Astrocyte of the spinal cord (primary cell): ENCODE measurements at regions not wholly inside any gene's neighbourhood (a gene's known extent, or its start where the extent isn't known, plus 50 kb on each side); places are given as distances from the start of the nearest gene placed in this dataset.

Experiments
- DNase-seq: peaks from one replicate; pipeline ENCODE4 v3.0.0; 2011; ENCODE audit warnings: low read depth, low spot score
- H3K4me3 ChIP-seq: 2 replicates; pipeline ENCODE4 v1.5.1; 2011; ENCODE audit warnings: low read depth, mild to moderate bottlenecking, low read length, moderate library complexity
- in situ Hi-C: cut with HindIII; loops from 2 replicates; pipeline ENCODE4 v1.10.0; 2017; ENCODE audit warnings: low sequenced_read_pairs
- TF ChIP-seq, protein P1 (sequence below): IDR thresholded peaks from 2 replicates; pipeline ENCODE4 v1.5.1; 2012; ENCODE audit warnings: low read depth, mild to moderate bottlenecking, low read length, inconsistent platforms

GRCh38 chr1:22218618-22219250, 75.8 kb upstream of the WNT4 start:
- DNase-seq = no peak
- H3K4me3 ChIP-seq = no peak overlapping the region
- TF ChIP-seq, protein P1, sequence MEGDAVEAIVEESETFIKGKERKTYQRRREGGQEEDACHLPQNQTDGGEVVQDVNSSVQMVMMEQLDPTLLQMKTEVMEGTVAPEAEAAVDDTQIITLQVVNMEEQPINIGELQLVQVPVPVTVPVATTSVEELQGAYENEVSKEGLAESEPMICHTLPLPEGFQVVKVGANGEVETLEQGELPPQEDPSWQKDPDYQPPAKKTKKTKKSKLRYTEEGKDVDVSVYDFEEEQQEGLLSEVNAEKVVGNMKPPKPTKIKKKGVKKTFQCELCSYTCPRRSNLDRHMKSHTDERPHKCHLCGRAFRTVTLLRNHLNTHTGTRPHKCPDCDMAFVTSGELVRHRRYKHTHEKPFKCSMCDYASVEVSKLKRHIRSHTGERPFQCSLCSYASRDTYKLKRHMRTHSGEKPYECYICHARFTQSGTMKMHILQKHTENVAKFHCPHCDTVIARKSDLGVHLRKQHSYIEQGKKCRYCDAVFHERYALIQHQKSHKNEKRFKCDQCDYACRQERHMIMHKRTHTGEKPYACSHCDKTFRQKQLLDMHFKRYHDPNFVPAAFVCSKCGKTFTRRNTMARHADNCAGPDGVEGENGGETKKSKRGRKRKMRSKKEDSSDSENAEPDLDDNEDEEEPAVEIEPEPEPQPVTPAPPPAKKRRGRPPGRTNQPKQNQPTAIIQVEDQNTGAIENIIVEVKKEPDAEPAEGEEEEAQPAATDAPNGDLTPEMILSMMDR = no peak
- in situ Hi-C loops = no loop called here

DNA sequence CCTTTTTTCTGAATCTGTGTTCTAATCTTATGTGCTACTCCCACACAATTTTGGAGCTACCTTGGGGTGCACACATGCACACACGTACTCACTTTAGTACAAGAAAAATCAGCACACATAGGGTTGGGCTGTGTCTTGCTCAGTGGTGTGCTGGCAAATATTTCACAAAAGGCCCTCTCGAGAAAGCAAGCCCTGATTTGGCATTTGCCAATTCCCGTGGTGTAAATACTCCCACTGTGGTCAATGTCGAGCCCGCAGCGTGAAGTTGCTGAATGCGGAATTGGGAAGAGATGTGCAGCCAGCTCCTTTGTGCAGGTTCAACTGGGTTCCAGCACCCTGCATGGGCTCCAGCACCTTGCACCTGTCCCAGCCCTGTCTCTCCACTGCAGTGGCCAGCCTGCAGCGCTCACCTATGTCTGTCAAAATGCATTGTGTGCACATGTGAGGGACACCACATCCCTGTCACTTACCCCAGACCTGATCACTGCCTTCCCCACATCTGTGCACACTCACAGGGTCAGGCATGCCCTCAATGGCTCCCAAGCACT, 78.4 kb upstream of the WNT4 start:
- TF ChIP-seq, protein P1 = no peak
- in situ Hi-C loops = no loop called here
- no peak for DNase-seq
- H3K4me3 ChIP-seq = no peak overlapping the region

- TF ChIP-seq, protein P1 = no peak
- no peak for DNase-seq
- no peak overlapping the region for H3K4me3 ChIP-seq
- in situ Hi-C loops = no loop called here
Measured at GRCh38 chr1:22222723-22223122, 79.8 kb upstream of the WNT4 start.

DNA sequence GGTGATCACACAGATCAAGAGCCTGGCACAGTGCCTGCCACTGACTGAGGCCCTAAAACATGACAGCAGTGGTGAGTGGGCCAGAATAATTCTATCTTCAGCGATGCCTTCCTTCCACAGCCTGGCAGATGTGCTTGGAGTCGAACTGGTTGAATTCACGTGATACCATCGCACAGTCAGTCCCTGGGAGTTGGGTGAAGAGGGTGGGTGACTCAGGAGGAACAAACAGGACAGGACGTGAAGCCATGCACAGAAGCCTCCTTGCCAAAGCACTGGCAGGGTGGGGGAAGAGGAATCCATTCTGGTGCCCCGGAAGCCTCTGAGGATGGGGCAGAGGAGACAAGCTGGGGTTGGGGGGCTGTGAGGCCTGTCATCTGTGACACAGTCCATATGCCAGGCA, 80.3 kb upstream of the WNT4 start:
- TF ChIP-seq, protein P1 = no peak
- no peak overlapping the region for H3K4me3 ChIP-seq
- DNase-seq = no peak
- in situ Hi-C loops = no loop called here

GRCh38 chr1:22224091-22224490, 81.2 kb upstream of the WNT4 start:
- no peak for DNase-seq
- in situ Hi-C loops = no loop called here
- TF ChIP-seq, protein P1 = no peak
- H3K4me3 ChIP-seq = no peak overlapping the region

GRCh38 chr1:22224631-22225030, 81.7 kb upstream of the WNT4 start:
- no peak for DNase-seq
- TF ChIP-seq, protein P1 = no peak
- H3K4me3 ChIP-seq = no peak overlapping the region
- in situ Hi-C loops = no loop called here
